ENCODE measurements at regions not wholly inside any gene's neighbourhood (a gene's known extent, or its start where the extent isn't known, plus 50 kb on each side); places are given as distances from the start of the nearest gene placed in this dataset.

DNA sequence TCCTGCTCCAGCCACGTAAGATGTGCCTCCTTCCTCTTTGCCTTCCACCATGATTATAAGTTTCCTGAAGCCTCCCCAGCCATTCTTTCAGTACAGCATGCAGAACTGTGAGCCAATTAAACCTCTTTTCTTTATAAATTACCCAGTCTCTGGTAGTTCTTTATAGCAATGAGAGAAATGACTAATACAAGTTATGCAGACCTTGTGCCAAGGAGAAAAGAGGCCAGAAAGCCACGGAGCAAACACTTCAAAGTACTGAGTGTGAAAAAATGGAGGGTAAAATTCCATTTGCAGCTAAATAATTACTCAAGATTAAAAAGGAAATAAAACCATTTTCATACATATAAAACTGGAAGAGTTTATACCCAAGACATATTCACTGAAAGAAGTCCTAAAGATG is 213.6 kb upstream of the LINGO1 start:
- TF ChIP-seq, protein P1, sequence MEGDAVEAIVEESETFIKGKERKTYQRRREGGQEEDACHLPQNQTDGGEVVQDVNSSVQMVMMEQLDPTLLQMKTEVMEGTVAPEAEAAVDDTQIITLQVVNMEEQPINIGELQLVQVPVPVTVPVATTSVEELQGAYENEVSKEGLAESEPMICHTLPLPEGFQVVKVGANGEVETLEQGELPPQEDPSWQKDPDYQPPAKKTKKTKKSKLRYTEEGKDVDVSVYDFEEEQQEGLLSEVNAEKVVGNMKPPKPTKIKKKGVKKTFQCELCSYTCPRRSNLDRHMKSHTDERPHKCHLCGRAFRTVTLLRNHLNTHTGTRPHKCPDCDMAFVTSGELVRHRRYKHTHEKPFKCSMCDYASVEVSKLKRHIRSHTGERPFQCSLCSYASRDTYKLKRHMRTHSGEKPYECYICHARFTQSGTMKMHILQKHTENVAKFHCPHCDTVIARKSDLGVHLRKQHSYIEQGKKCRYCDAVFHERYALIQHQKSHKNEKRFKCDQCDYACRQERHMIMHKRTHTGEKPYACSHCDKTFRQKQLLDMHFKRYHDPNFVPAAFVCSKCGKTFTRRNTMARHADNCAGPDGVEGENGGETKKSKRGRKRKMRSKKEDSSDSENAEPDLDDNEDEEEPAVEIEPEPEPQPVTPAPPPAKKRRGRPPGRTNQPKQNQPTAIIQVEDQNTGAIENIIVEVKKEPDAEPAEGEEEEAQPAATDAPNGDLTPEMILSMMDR (conservative IDR thresholded peaks at IDR 0.05 in 1 of 2, IDR thresholded peaks at IDR 0.05 in 1 of 2; ENCODE audit: extremely low read depth in 1 of 2, insufficient read depth in 1 of 2, low read depth in 1 of 2, low read length in 2 of 2): no peak
- no peak for TF ChIP-seq EZH2 (IDR thresholded peaks at IDR 0.05; ENCODE audit: borderline replicate concordance, low read length)
